ENCODE measurements at regions not wholly inside any gene's neighbourhood (a gene's known extent, or its start where the extent isn't known, plus 50 kb on each side); places are given as distances from the start of the nearest gene placed in this dataset.

DNA sequence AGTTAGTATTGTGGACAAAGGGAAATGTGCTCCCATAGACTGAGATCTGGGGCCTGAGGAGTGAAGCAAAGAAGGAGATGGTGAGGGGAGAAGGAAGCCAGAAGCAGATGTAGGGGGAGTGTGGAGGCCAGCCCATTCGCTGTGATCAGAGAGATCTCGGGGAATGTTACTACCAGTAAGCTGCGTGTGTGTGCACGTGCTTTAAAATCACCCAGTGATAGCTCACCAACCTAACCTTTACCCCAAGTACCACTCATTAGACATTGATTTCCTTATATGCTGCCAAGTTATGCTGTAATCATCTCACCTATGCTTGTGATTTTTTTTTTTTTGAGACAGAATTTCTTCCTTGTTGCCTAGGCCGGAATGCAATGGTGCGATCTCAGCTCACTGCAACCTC, 659.1 kb downstream of the IRX1 start:
- TF ChIP-seq, protein P1, sequence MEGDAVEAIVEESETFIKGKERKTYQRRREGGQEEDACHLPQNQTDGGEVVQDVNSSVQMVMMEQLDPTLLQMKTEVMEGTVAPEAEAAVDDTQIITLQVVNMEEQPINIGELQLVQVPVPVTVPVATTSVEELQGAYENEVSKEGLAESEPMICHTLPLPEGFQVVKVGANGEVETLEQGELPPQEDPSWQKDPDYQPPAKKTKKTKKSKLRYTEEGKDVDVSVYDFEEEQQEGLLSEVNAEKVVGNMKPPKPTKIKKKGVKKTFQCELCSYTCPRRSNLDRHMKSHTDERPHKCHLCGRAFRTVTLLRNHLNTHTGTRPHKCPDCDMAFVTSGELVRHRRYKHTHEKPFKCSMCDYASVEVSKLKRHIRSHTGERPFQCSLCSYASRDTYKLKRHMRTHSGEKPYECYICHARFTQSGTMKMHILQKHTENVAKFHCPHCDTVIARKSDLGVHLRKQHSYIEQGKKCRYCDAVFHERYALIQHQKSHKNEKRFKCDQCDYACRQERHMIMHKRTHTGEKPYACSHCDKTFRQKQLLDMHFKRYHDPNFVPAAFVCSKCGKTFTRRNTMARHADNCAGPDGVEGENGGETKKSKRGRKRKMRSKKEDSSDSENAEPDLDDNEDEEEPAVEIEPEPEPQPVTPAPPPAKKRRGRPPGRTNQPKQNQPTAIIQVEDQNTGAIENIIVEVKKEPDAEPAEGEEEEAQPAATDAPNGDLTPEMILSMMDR (IDR thresholded peaks at IDR 0.05; ENCODE audit: insufficient read depth, low read length) = no peak
- no peak for TF ChIP-seq POLR2AphosphoS5 (IDR thresholded peaks at IDR 0.05; ENCODE audit: low read depth)
- TF ChIP-seq, protein P2, sequence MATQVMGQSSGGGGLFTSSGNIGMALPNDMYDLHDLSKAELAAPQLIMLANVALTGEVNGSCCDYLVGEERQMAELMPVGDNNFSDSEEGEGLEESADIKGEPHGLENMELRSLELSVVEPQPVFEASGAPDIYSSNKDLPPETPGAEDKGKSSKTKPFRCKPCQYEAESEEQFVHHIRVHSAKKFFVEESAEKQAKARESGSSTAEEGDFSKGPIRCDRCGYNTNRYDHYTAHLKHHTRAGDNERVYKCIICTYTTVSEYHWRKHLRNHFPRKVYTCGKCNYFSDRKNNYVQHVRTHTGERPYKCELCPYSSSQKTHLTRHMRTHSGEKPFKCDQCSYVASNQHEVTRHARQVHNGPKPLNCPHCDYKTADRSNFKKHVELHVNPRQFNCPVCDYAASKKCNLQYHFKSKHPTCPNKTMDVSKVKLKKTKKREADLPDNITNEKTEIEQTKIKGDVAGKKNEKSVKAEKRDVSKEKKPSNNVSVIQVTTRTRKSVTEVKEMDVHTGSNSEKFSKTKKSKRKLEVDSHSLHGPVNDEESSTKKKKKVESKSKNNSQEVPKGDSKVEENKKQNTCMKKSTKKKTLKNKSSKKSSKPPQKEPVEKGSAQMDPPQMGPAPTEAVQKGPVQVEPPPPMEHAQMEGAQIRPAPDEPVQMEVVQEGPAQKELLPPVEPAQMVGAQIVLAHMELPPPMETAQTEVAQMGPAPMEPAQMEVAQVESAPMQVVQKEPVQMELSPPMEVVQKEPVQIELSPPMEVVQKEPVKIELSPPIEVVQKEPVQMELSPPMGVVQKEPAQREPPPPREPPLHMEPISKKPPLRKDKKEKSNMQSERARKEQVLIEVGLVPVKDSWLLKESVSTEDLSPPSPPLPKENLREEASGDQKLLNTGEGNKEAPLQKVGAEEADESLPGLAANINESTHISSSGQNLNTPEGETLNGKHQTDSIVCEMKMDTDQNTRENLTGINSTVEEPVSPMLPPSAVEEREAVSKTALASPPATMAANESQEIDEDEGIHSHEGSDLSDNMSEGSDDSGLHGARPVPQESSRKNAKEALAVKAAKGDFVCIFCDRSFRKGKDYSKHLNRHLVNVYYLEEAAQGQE (IDR thresholded peaks at IDR 0.05; ENCODE audit: insufficient replicate concordance, low read depth) = no peak
- no peak for TF ChIP-seq GABPA (IDR thresholded peaks at IDR 0.05; ENCODE audit: low read depth)
- TF ChIP-seq SPI1 (IDR thresholded peaks at IDR 0.05; ENCODE audit: borderline replicate concordance, low read depth) = no peak
